Activated CD4-positive, alpha-beta memory T cell treated with anti-CD3 and anti-CD28 coated beads, Interleukin-2, amount 10 ng/mL, durations not matched to agents 7 days and 5 days (primary cell): ENCODE measurements at regions not wholly inside any gene's neighbourhood (a gene's known extent, or its start where the extent isn't known, plus 50 kb on each side); places are given as distances from the start of the nearest gene placed in this dataset.

Experiments used
- CTCF ChIA-PET: fragments of 350-600 bp; sonication (Branson Sonifier 250); formaldehyde crosslinking; loops from one replicate; lab custom pipeline; 2021; ENCODE audit warnings: antibody characterized with exemption, inconsistent platforms; lab: Charles Lee
- POLR2A ChIA-PET: fragments of 350-600 bp; sonication (Branson Sonifier 250); formaldehyde crosslinking; loops from one replicate; lab custom pipeline; 2021; ENCODE audit warnings: antibody characterized with exemption; lab: Charles Lee
- DNase-seq: peaks from one replicate; pipeline ENCODE4 v3.0.0-alpha.2; 2020
- H3K27ac Mint-ChIP-seq: one replicate; pipeline ENCODE4 v1.8.0; 2021; ENCODE audit warnings: mild to moderate bottlenecking, mixed read lengths
- H3K27me3 Mint-ChIP-seq: one replicate; pipeline ENCODE4 v1.8.0; 2021; ENCODE audit warnings: mixed read lengths
- H3K36me3 Mint-ChIP-seq: one replicate; pipeline ENCODE4 v1.8.0; 2021; ENCODE audit warnings: low read depth, mixed read lengths
- H3K4me1 Mint-ChIP-seq: one replicate; pipeline ENCODE4 v1.8.0; 2021; ENCODE audit warnings: mixed read lengths
- H3K4me3 Mint-ChIP-seq: one replicate; pipeline ENCODE4 v1.8.0; 2021; ENCODE audit warnings: mild to moderate bottlenecking, mixed read lengths
- H3K9me3 Mint-ChIP-seq: one replicate; pipeline ENCODE4 v1.8.0; 2021; ENCODE audit warnings: mixed read lengths

- ChIA-PET POLR2A (no interaction called here), CTCF (no interaction called here)
- Mint-ChIP-seq H3K27ac (no peak overlapping the region), H3K9me3 (peaks cover 4% of the 10 kb centered on the region), H3K36me3 (no peaks in the 10 kb centered on the region), H3K4me3 (no peak overlapping the region), H3K4me1 (no peaks in the 10 kb centered on the region), H3K27me3 (no peaks in the 10 kb centered on the region)
- DNase-seq = no peak
Measured at GRCh38 chr5:2675548-2675947, 75.9 kb downstream of the IRX2 start.

- ChIA-PET CTCF (no interaction called here), POLR2A (no interaction called here)
- DNase-seq = no peak
- Mint-ChIP-seq H3K9me3 (peaks cover 4% of the 10 kb centered on the region), H3K4me3 (no peak overlapping the region), H3K4me1 (no peaks in the 10 kb centered on the region), H3K27ac (no peak overlapping the region), H3K36me3 (no peaks in the 10 kb centered on the region), H3K27me3 (no peaks in the 10 kb centered on the region)
Measured at GRCh38 chr5:2674456-2674855, 77.0 kb downstream of the IRX2 start.

GRCh38 chr5:2670940-2671339, 80.5 kb downstream of the IRX2 start:
- no peak overlapping the region for H3K27ac Mint-ChIP-seq
- H3K4me3 Mint-ChIP-seq = no peak overlapping the region
- H3K36me3 Mint-ChIP-seq = no peaks in the 10 kb centered on the region
- POLR2A ChIA-PET = no interaction called here
- no peaks in the 10 kb centered on the region for H3K27me3 Mint-ChIP-seq
- CTCF ChIA-PET = no interaction called here
- no peak for DNase-seq
- peaks cover 4% of the 10 kb centered on the region for H3K9me3 Mint-ChIP-seq
- H3K4me1 Mint-ChIP-seq = no peaks in the 10 kb centered on the region

- Mint-ChIP-seq H3K4me3 (no peak overlapping the region), H3K27ac (no peak overlapping the region), H3K4me1 (no peaks in the 10 kb centered on the region), H3K27me3 (no peaks in the 10 kb centered on the region), H3K36me3 (no peaks in the 10 kb centered on the region), H3K9me3 (peaks cover 3% of the 10 kb centered on the region)
- ChIA-PET CTCF (no interaction called here), POLR2A (no interaction called here)
- no peak for DNase-seq
Measured at GRCh38 chr5:2669913-2670312, 81.6 kb downstream of the IRX2 start.

GRCh38 chr5:2669259-2669658, 82.2 kb downstream of the IRX2 start:
- Mint-ChIP-seq H3K36me3 (no peaks in the 10 kb centered on the region), H3K9me3 (peaks cover under 1% of the 10 kb centered on the region), H3K4me1 (no peaks in the 10 kb centered on the region), H3K27ac (no peak overlapping the region), H3K4me3 (no peak overlapping the region), H3K27me3 (no peaks in the 10 kb centered on the region)
- DNase-seq = no peak
- CTCF ChIA-PET = no interaction called here
- POLR2A ChIA-PET = no interaction called here

- Mint-ChIP-seq H3K27me3 (no peaks in the 10 kb centered on the region), H3K4me3 (no peak overlapping the region), H3K27ac (no peak overlapping the region), H3K9me3 (peaks cover 3% of the 10 kb centered on the region), H3K36me3 (no peaks in the 10 kb centered on the region), H3K4me1 (no peaks in the 10 kb centered on the region)
- no peak for DNase-seq
- ChIA-PET POLR2A (no interaction called here), CTCF (no interaction called here)
Measured at GRCh38 chr5:2666081-2666480, 85.4 kb downstream of the IRX2 start.

- POLR2A ChIA-PET = no interaction called here
- no peak overlapping the region for H3K4me3 Mint-ChIP-seq
- DNase-seq = no peak
- no peaks in the 10 kb centered on the region for H3K4me1 Mint-ChIP-seq
- peaks cover 6% of the 10 kb centered on the region for H3K9me3 Mint-ChIP-seq
- no peaks in the 10 kb centered on the region for H3K27me3 Mint-ChIP-seq
- no peaks in the 10 kb centered on the region for H3K36me3 Mint-ChIP-seq
- H3K27ac Mint-ChIP-seq = no peak overlapping the region
- CTCF ChIA-PET = no interaction called here
Measured at GRCh38 chr5:2663489-2663888, 88.0 kb downstream of the IRX2 start.

- no peak overlapping the region for H3K4me3 Mint-ChIP-seq
- no peak overlapping the region for H3K27ac Mint-ChIP-seq
- ChIA-PET POLR2A (no interaction called here), CTCF (no interaction called here)
- no peak for DNase-seq
- no peaks in the 10 kb centered on the region for H3K4me1 Mint-ChIP-seq
- no peaks in the 10 kb centered on the region for H3K27me3 Mint-ChIP-seq
- peaks cover 6% of the 10 kb centered on the region for H3K9me3 Mint-ChIP-seq
- no peaks in the 10 kb centered on the region for H3K36me3 Mint-ChIP-seq
Measured at GRCh38 chr5:2660315-2660714, 91.2 kb downstream of the IRX2 start.

- H3K27me3 Mint-ChIP-seq = no peaks in the 10 kb centered on the region
- DNase-seq = no peak
- H3K4me1 Mint-ChIP-seq = no peaks in the 10 kb centered on the region
- no peaks in the 10 kb centered on the region for H3K36me3 Mint-ChIP-seq
- H3K4me3 Mint-ChIP-seq = no peak overlapping the region
- ChIA-PET CTCF (no interaction called here), POLR2A (no interaction called here)
- H3K9me3 Mint-ChIP-seq = peaks cover 6% of the 10 kb centered on the region
- no peak overlapping the region for H3K27ac Mint-ChIP-seq
Measured at GRCh38 chr5:2658881-2659470, 92.5 kb downstream of the IRX2 start.

- no peak for DNase-seq
- H3K27me3 Mint-ChIP-seq = no peaks in the 10 kb centered on the region
Measured at GRCh38 chr5:2658447-2658846, 93.0 kb downstream of the IRX2 start.

GRCh38 chr5:2657151-2657550, 94.3 kb downstream of the IRX2 start:
- Mint-ChIP-seq H3K27ac (no peak overlapping the region), H3K27me3 (no peaks in the 10 kb centered on the region), H3K36me3 (no peaks in the 10 kb centered on the region), H3K4me3 (no peak overlapping the region), H3K9me3 (peaks cover 3% of the 10 kb centered on the region), H3K4me1 (no peaks in the 10 kb centered on the region)
- DNase-seq = no peak
- CTCF ChIA-PET = no interaction called here
- POLR2A ChIA-PET = no interaction called here

More at GRCh38 chr5:2658447-2658846, 93.0 kb downstream of the IRX2 start:
- H3K9me3 Mint-ChIP-seq = peaks cover 3% of the 10 kb centered on the region
- POLR2A ChIA-PET = no interaction called here
- no peak overlapping the region for H3K4me3 Mint-ChIP-seq
- no peak overlapping the region for H3K27ac Mint-ChIP-seq
- H3K36me3 Mint-ChIP-seq = no peaks in the 10 kb centered on the region
- CTCF ChIA-PET = no interaction called here
- no peaks in the 10 kb centered on the region for H3K4me1 Mint-ChIP-seq

GRCh38 chr5:2656206-2656605, 95.3 kb downstream of the IRX2 start:
- H3K36me3 Mint-ChIP-seq = no peaks in the 10 kb centered on the region
- no peaks in the 10 kb centered on the region for H3K27me3 Mint-ChIP-seq
- POLR2A ChIA-PET = no interaction called here
- no peak overlapping the region for H3K27ac Mint-ChIP-seq
- DNase-seq = no peak
- peaks cover 3% of the 10 kb centered on the region for H3K9me3 Mint-ChIP-seq
- no peak overlapping the region for H3K4me3 Mint-ChIP-seq
- no peaks in the 10 kb centered on the region for H3K4me1 Mint-ChIP-seq
- CTCF ChIA-PET = no interaction called here

- no peaks in the 10 kb centered on the region for H3K4me1 Mint-ChIP-seq
- H3K27me3 Mint-ChIP-seq = no peaks in the 10 kb centered on the region
- peaks cover 3% of the 10 kb centered on the region for H3K9me3 Mint-ChIP-seq
- no peak overlapping the region for H3K4me3 Mint-ChIP-seq
- H3K36me3 Mint-ChIP-seq = no peaks in the 10 kb centered on the region
- no peak for DNase-seq
- POLR2A ChIA-PET = no interaction called here
- H3K27ac Mint-ChIP-seq = no peak overlapping the region
- CTCF ChIA-PET = no interaction called here
Measured at GRCh38 chr5:2653991-2654390, 97.5 kb downstream of the IRX2 start.

GRCh38 chr5:2651116-2651515, 100.4 kb downstream of the IRX2 start:
- ChIA-PET POLR2A (no interaction called here), CTCF (no interaction called here)
- Mint-ChIP-seq H3K27ac (no peak overlapping the region), H3K36me3 (no peaks in the 10 kb centered on the region), H3K27me3 (no peaks in the 10 kb centered on the region), H3K9me3 (peaks cover 3% of the 10 kb centered on the region), H3K4me3 (no peak overlapping the region), H3K4me1 (no peaks in the 10 kb centered on the region)
- no peak for DNase-seq
